GM19023 (cell line): ENCODE measurements at regions not wholly inside any gene's neighbourhood (a gene's known extent, or its start where the extent isn't known, plus 50 kb on each side); places are given as distances from the start of the nearest gene placed in this dataset.

ENCODE experiments used
- ATAC-seq: cut with Tn5 transposase; IDR thresholded peaks from one replicate; pipeline ENCODE4 v1.9.1; 2021; ENCODE audit warnings: mild to moderate bottlenecking, moderate library complexity; ENCODE audit not compliant: unreplicated experiment

DNA sequence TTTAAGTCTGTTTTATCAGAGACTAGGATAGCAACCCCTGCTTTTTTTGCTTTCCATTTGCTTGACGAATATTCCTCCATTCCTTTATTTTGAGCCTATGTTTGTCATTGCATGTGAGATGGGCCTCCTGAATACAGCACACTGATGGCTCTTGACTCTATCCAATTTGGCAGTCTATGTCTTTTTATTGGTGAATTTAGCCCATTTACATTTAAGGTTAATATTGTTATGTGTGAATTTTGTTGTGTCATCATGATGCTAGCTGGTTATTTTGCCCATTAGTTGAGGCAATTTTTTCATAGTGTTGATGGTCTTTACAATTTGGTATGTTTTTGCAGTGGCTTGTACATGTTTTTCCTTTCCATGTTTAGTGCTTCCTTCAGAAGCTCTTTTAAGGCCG is 50.7 kb upstream of the PDE4B start:
- no peak for ATAC-seq
